HG02759 (cell line): ENCODE measurements at regions not wholly inside any gene's neighbourhood (a gene's known extent, or its start where the extent isn't known, plus 50 kb on each side); places are given as distances from the start of the nearest gene placed in this dataset.

Experiments
- ATAC-seq: cut with Tn5 transposase; IDR thresholded peaks from one replicate; pipeline ENCODE4 v1.9.1; 2021; ENCODE audit warnings: mild to moderate bottlenecking, moderate library complexity; ENCODE audit not compliant: unreplicated experiment

- ATAC-seq = no peak
These were observed 183.0 kb downstream of the RBFOX3 start for GRCh38 chr17:79427621-79428539.

GRCh38 chr17:79425686-79426085 lies 185.2 kb downstream of the RBFOX3 start:
- ATAC-seq = no peak

- ATAC-seq = no peak
These were observed 186.2 kb downstream of the RBFOX3 start for GRCh38 chr17:79424471-79425185.

- no peak for ATAC-seq
These were observed 186.9 kb downstream of the RBFOX3 start for GRCh38 chr17:79423811-79424465.

GRCh38 chr17:79422236-79422635 lies 188.6 kb downstream of the RBFOX3 start:
- no peak for ATAC-seq

GRCh38 chr17:79420318-79421243 lies 190.3 kb downstream of the RBFOX3 start:
- ATAC-seq = no peak

GRCh38 chr17:79417476-79417988 lies 193.3 kb downstream of the RBFOX3 start:
- ATAC-seq = no peak

GRCh38 chr17:79415909-79416308 lies 194.9 kb downstream of the RBFOX3 start:
- ATAC-seq = no peak

GRCh38 chr17:79415365-79415764 lies 195.5 kb downstream of the RBFOX3 start:
- no peak for ATAC-seq

- no peak for ATAC-seq
These were observed 196.0 kb downstream of the RBFOX3 start for GRCh38 chr17:79414793-79415211.

GRCh38 chr17:79414063-79414792 lies 196.6 kb downstream of the RBFOX3 start:
- ATAC-seq = no peak

GRCh38 chr17:79413611-79414010 lies 197.2 kb downstream of the RBFOX3 start:
- no peak for ATAC-seq

- ATAC-seq = no peak
These were observed 197.9 kb downstream of the RBFOX3 start for GRCh38 chr17:79412886-79413390.

GRCh38 chr17:79412110-79412509 lies 198.7 kb downstream of the RBFOX3 start:
- ATAC-seq = no peak

- ATAC-seq = no peak
These were observed 199.4 kb downstream of the RBFOX3 start for GRCh38 chr17:79411419-79411818.

GRCh38 chr17:79410681-79411080 lies 200.2 kb downstream of the RBFOX3 start:
- ATAC-seq = no peak

GRCh38 chr17:79408251-79408650 lies 202.6 kb downstream of the RBFOX3 start:
- no peak for ATAC-seq

- ATAC-seq = no peak
These were observed 203.5 kb downstream of the RBFOX3 start for GRCh38 chr17:79407385-79407784.

GRCh38 chr17:79406316-79406715 lies 204.5 kb downstream of the RBFOX3 start:
- ATAC-seq = no peak
